ENCODE measurements at regions not wholly inside any gene's neighbourhood (a gene's known extent, or its start where the extent isn't known, plus 50 kb on each side); places are given as distances from the start of the nearest gene placed in this dataset.
"Not testable (repeated sequence)": the region's sequence is repeated elsewhere in the genome, so short reads cannot be mapped to it uniquely, and the experiment has no call there.

- DNase-seq, result no peak
These were observed 189.7 kb downstream of the TLE3 start for GRCh38 chr15:69908060-69908459.

GRCh38 chr15:69908590-69909420 is 188.9 kb downstream of the TLE3 start:
- DNase-seq, result no peak

DNA sequence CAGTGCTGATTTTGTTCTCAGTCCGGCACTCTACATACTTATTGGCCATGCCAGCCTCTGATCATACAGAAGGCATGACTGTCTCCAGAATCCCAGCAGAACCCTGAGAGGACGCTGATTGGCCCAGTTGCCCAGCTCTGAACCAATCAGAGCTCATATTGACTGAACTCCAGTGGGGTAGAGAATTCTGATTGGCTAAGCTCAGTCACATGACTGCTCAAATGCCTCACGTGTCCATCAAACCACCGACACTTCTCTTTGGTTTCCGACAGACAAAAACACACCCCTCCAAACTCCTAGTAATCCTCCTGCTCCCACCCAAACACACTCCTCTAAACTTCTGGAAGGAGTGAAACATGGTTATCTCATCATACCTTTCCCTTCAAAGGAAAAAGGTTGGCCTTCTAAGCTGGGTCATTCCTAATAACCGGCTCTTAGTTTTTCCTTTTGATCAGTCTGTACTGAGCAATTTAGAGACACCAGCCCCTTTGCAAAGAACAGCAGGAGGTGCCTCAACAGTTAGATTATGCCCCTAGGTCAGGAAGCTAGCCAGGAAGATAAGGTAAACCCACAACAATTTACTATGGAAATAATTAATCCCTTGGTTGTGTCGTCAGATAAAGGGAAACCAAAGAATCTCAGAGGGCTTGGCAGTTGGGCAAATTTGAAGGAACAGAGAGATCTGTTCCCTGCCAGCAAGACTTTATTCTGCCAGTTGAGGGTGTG is 187.8 kb downstream of the TLE3 start:
- no peak for DNase-seq

- DNase-seq, result no peak
These were observed 187.2 kb downstream of the TLE3 start for GRCh38 chr15:69910514-69910913.

- no peak for DNase-seq
These were observed 185.6 kb downstream of the TLE3 start for GRCh38 chr15:69912116-69912515.

DNA sequence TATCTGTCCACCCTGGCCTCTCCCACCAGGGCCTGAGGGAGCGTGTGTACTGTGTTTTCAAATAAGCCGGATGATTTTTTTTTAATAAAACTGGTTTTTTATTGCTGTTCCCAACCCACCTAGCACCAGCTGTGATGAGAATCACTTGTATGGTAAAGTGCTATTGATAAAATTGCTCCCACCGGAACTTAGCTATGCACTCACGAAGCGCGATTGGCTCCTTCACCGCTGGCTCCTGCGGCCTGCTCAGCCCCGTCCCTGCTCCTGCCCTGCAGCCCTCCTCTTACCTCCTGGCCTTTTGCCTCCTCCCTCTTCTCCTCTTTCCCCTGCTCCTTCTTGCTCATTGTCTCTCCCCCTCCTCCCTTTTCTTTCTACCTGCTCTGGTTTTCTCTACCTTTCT is 183.7 kb downstream of the TLE3 start:
- no peak for DNase-seq

- no peak for DNase-seq
These were observed 182.8 kb downstream of the TLE3 start for GRCh38 chr15:69914960-69915359.

DNA sequence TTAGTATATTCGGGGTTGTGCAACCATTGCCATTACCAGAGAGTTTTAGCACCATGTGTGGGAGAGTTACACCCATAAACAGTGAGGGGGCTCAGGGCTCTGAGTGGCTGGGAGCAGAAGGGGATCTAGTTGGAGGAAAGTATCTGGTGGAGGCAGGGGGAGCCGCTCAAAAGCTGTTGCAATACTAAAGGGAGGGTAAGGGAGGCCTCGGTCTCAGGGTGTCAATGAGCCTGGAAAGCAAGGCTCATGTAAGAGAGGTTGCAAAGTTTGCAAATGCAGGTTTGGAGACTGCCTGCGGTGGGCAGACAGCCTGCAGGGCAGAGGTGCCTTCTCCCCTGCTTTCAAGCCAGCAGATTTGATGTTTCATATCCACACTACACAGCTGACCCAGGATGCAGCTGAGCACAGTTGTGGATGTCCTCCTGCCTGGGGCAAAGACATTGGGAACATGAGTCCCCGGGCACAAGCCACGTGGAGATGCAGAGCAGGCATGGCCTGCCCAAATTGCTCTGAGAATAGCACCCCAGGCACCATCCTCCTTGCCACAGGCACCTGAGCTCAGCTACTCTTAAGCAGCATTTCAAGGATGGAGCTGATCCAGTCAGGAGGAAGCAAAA is 181.4 kb downstream of the TLE3 start:
- no peak for DNase-seq

DNA sequence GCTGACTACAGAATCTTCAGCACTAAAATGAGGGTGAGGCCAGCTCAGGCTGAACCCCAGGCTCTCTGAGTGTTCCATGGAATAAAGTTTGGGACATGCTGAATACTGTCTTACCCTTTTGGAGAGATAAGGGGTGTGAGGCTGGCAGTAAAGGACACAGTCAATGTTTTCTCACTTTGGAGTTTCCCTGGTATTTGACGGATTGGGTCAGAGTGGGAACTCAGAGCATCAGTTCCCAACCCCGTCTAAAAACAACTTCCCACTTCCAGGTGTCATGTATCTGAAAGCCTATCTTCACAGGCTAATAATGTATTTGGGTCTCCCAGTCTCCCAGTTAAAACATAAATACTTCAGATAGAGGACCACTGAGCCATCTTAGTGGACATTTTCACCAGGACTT is 180.7 kb downstream of the TLE3 start:
- DNase-seq, result no peak

GRCh38 chr15:69919816-69920215 is 177.9 kb downstream of the TLE3 start:
- peak; percentile 32 for DNase-seq

DNA sequence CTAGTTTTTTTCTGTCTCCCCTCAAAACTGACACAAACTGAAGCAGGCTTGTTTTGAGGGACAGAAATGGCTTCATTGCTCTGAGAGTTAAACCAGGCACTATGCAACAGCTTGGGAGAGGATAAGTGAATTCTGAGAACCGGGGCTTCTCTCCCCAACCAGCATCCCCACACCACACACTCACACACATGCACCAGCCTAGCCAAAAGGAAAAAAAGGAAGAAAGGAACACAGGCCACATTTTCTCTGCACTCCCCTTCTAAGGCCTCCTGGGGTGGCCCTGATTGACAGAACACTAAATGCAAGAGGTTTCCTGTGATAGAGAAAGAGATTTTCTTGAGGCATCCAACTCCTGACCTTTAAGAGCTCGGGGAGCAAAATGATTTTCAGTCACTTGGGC is 177.5 kb downstream of the TLE3 start:
- DNase-seq, result no peak

GRCh38 chr15:69921626-69922619 is 175.8 kb downstream of the TLE3 start:
- no peak for DNase-seq

DNA sequence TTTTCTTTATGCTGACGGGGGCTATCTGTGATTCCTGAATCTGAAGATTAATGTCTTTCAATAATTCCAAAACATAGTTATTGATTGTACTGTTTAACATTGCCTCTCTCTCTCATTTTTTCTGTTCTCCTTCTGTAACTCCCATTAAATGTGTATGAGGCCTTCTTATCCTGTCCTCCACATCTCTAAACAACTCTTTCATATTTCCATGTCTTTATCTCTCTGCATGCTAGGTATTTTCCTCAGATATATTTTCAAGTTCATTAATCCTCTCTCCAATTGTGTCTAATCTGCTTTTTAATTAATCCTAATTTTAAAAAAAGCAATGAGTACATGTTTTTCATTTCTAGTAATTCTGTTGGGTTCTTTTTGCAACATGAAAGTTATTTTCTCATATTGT is 173.2 kb downstream of the TLE3 start:
- DNase-seq, result no peak

DNA sequence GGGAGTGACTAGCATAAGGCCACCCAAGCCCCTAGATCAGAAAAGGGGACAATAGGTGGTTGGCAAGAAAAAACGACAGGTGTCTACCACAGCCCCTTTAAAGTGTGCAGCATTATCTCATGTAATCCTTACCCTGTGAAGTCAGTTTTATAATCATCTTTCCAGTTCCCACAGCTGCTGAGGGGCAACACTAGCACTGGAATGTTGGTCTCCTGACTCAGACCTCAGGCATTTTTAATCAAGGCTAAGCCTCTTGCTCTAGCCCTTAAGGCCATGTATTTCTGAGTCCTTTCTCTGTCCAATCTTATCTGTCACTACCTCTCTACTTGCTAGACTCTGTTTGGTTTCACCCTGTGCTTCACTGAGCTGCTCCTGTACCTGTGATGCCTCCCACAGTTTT is 171.7 kb downstream of the TLE3 start:
- no peak for DNase-seq

DNA sequence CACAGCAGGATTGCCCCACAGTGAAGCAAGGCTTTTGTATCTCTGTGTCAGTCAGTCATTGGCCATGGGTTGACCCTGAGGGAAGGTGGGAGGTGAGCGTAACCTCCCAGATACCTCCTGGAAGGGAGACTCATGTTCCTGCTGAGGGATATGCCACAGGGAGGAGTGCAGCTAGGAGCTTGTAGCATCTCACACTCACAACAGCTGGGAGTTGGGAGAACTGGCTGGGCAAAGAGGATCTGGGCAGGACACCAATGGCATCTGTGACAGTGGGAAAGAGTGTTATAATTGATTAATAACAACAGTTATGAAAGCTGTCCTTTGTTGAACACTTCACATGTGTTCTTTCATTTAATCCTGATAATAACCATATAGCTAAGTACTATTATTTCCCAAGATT is 171.0 kb downstream of the TLE3 start:
- DNase-seq, result no peak

- DNase-seq, result not testable (repeated sequence)
These were observed 168.8 kb downstream of the TLE3 start for GRCh38 chr15:69928890-69929289.

DNA sequence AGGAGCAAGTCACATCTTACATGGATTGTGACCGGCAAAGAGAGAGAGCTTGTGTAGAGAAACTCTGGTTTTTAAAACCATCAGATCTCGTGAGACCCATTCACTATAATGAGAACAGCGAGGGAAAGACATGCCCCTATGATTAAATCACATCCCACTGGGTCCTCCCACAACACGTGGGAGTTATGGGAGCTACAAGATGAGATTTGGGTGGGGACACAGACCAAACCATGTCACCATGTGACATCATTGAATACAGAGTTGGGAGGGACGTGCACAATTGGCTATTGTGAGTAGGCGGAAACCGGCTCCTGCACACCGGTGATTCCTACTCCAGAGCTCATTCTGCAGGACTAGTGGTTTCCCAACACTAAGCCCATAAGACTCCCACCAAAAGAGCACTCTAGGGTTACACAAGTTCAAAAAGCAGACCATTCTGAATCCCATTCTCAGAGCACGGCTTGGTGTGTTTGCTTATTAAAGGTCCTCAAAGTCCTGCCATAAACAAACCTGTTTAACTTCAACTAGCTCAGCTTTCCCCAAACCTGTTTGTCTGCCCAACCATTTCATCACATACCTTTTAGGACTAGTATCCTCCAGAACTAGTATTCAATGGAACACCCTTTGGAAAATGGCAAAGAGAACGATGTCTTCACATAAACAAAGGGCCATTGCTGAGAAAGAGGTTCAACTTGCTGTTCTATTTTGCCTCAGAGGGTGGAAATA is 167.6 kb downstream of the TLE3 start:
- no peak for DNase-seq

- no peak for DNase-seq
These were observed 167.0 kb downstream of the TLE3 start for GRCh38 chr15:69930754-69931153.

- no peak for DNase-seq
These were observed 166.6 kb downstream of the TLE3 start for GRCh38 chr15:69931156-69931555.

DNA sequence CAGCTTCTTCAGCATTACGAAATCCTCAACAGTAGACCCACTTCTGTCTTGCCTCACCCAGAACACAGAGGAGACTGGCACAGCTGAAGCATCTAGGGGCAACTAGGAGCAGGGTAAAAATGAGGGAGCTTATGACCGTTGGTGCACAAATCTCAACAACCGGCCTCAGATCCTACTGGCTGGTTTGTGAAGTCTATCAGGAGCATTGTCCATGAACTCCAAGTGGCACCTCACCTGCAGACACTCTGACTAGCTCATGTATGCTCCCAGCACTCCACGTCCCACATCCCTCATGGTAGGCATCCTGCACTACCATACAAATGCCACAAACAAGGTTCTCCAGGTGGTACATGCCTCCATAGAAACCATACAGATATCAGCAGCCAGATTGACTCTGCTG is 163.1 kb downstream of the TLE3 start:
- DNase-seq, result no peak

DNA sequence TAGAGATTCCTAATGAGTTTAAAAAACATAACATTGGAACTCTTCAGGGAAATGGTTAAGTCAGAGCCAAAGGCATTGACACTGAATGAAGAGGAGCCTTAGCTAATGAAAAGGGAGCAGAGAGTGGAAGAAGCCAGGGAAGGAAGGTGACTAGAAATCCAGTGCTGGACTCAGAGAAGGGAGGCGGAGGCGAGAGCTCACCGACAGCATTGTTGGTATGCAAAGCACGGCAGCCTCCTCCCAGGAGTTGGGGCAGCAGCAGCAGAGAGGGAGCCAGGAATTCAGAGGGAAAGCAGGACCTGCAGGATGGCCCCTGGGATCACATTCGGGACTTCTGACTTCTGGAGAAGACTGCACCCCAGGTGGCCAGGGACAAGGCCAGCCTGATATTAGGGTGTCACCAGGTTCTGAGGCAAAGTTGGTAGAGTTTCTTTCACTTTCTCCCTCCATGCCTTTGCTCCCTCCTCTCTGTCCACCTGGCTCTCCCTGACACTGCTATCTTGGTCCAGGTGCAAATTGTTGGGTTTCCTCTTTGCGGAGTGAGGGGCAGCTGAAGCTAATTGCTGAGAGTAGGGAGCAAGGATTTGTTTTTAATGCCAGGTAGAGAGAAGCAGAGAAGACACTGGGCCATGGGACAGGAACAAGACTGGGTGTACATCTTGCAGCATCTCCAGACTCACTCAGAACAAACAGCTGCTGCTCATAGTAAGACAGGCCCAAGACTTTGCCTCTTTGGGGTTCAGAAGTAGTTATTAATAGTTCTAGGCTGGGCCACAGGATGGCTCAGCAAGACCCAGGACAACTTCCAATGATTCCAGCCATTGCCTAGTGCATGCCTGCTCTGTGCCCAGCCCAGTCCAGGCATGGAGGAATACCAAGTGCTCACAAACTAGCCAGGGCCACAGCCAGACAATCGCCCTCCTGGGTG is 157.9 kb downstream of the TLE3 start:
- DNase-seq, result no peak
